Neuronal stem cell (in vitro differentiated cells): ENCODE measurements at regions not wholly inside any gene's neighbourhood (a gene's known extent, or its start where the extent isn't known, plus 50 kb on each side); places are given as distances from the start of the nearest gene placed in this dataset.

Source experiments
- DNase-seq: peaks from one replicate; pipeline ENCODE4 v3.0.0-alpha.2; 2013; ENCODE audit warnings: low spot score
- H2AFZ ChIP-seq: one replicate; pipeline ENCODE4 v1.6.1; 2013; ENCODE audit warnings: mild to moderate bottlenecking, low read length, inconsistent platforms
- H2AK5ac ChIP-seq: 2 replicates; pipeline ENCODE4 v1.6.1; 2013; ENCODE audit warnings: low read depth, mild to moderate bottlenecking, inconsistent platforms, low read length, moderate library complexity, mixed read lengths
- H2BK120ac ChIP-seq: 2 replicates; pipeline ENCODE4 v1.6.1; 2013; ENCODE audit warnings: low read depth, mild to moderate bottlenecking, inconsistent platforms, low read length, moderate library complexity, mixed read lengths
- H2BK12ac ChIP-seq: one replicate; pipeline ENCODE4 v1.6.1; 2013; ENCODE audit warnings: low read length, inconsistent platforms
- H2BK15ac ChIP-seq: 2 replicates; pipeline ENCODE4 v1.6.1; 2013; ENCODE audit warnings: mild to moderate bottlenecking, low read length, inconsistent platforms, mixed read lengths
- H2BK5ac ChIP-seq: one replicate; pipeline ENCODE4 v1.6.1; 2013; ENCODE audit warnings: inconsistent platforms, mild to moderate bottlenecking, low read length, moderate library complexity
- H3K14ac ChIP-seq: one replicate; pipeline ENCODE4 v1.6.1; 2013; ENCODE audit warnings: low read length, inconsistent platforms
- H3K18ac ChIP-seq: 2 replicates; pipeline ENCODE4 v1.6.1; 2013; ENCODE audit warnings: low read length, inconsistent platforms
- H3K23ac ChIP-seq: 2 replicates; pipeline ENCODE4 v1.6.1; 2013; ENCODE audit warnings: low read depth, mild to moderate bottlenecking, mixed read lengths, low read length, inconsistent platforms; ENCODE audit not compliant: poor library complexity
- H3K27ac ChIP-seq: replicated peaks from 3 replicates; pipeline ENCODE4 v1.5.1; 2013; ENCODE audit warnings: low read length, inconsistent platforms
- H3K27me3 ChIP-seq, 3 experiments: 2 replicates each; pipeline ENCODE4 v1.6.1; 2013; ENCODE audit warnings: low read length in 3 of 3, mild to moderate bottlenecking in 2 of 3, inconsistent platforms in 1 of 3, low read depth in 1 of 3, mixed read lengths in 1 of 3, moderate library complexity in 1 of 3; ENCODE audit not compliant: control insufficient read depth in 3 of 3, insufficient read depth in 3 of 3
- H3K36me3 ChIP-seq, 2 donors: replicated peaks in 1 of 2; 2 replicates each; pipeline ENCODE4 v1.6.1; 2013; ENCODE audit warnings: low read length in 2 of 2; ENCODE audit not compliant: control insufficient read depth in 2 of 2, insufficient read depth in 2 of 2
- H3K4ac ChIP-seq: 2 replicates; pipeline ENCODE4 v1.6.1; 2013; ENCODE audit warnings: inconsistent platforms, mild to moderate bottlenecking, low read length, moderate library complexity
- H3K4me1 ChIP-seq, 2 donors: 1 replicate in 1 of 2; 2 replicates in 1 of 2; pipeline ENCODE4 v1.6.1; 2013; ENCODE audit warnings: low read length in 2 of 2, low read depth in 1 of 2; ENCODE audit not compliant: control insufficient read depth in 2 of 2, insufficient read depth in 1 of 2
- H3K4me2 ChIP-seq: one replicate; pipeline ENCODE4 v1.6.1; 2013; ENCODE audit warnings: mild to moderate bottlenecking, low read length, inconsistent platforms; ENCODE audit not compliant: insufficient read depth, poor library complexity, severe bottlenecking
- H3K4me3 ChIP-seq, 2 donors: 2 replicates each; pipeline ENCODE4 v1.5.1; 2013; ENCODE audit warnings: low read length in 2 of 2, mild to moderate bottlenecking in 2 of 2, inconsistent platforms in 1 of 2, moderate library complexity in 1 of 2
- H3K79me1 ChIP-seq: one replicate; pipeline ENCODE4 v1.6.1; 2013; ENCODE audit warnings: low read depth, mild to moderate bottlenecking, inconsistent platforms, low read length, moderate library complexity
- H3K9ac ChIP-seq: one replicate; pipeline ENCODE4 v1.6.1; 2013; ENCODE audit warnings: mild to moderate bottlenecking, low read depth, low read length, inconsistent platforms; ENCODE audit not compliant: poor library complexity
- H3K9me3 ChIP-seq, 2 donors: replicated peaks in 1 of 2; 2 replicates each; pipeline versions ENCODE3 to v1.6.1; 2013; ENCODE audit warnings: low read length in 2 of 2, mild to moderate bottlenecking in 2 of 2, inconsistent platforms in 1 of 2, low read depth in 1 of 2, mixed read lengths in 1 of 2, moderate library complexity in 1 of 2; ENCODE audit not compliant: control insufficient read depth in 2 of 2, insufficient read depth in 1 of 2
- H4K8ac ChIP-seq: one replicate; pipeline ENCODE4 v1.6.1; 2013; ENCODE audit warnings: low read depth, mild to moderate bottlenecking, inconsistent platforms, low read length, moderate library complexity
- H4K91ac ChIP-seq: one replicate; pipeline ENCODE4 v1.6.1; 2013; ENCODE audit warnings: low read length, low read depth, mild to moderate bottlenecking, inconsistent platforms; ENCODE audit not compliant: poor library complexity
- WGBS, 2 donors: extraction: QIAGEN DNeasy Blood & Tissue Kit; methylation state at CpG; one replicate each; pipeline ENCODE4 v1.1.7; 2013; ENCODE audit warnings: missing lambda C conversion rate in 2 of 2, mixed read lengths in 1 of 2; ENCODE audit not compliant: insufficient read length in 2 of 2, insufficient replicate concordance in 1 of 2; ENCODE audit errors: extremely low coverage in 2 of 2; 5-methylcytosine and 5-hydroxymethylcytosine counted together

DNA sequence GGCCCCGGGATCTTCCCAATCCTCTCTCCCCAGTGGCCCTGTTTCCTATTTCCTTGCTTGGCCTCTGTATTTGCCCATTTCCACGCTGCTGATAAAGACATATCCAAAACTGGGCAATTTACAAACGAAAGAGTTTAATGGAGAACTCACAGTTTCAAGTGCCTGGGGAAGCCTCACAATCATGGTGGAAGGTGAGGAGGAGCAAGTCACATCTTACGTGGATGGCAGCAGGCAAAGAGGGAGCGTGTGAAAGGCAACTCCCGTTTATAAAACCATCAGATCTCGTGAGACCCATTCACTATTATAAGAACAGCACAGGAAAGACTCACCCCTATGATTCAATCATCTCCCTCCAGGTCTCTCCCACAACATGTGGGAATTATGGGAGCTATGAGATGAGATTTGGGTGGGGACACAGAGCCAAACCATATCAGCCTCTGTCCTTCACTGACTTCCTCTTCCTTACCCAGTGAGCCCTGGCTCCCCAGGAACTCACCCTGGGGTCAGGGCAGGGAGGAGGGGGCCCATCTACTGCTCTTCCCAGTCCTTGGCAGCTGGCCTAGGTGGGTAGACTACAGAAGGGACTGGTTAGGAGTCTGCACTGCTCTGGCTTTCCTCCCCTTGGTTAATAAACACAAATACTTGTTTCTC lies 105.8 kb upstream of the MYCN start:
- no peak overlapping the region for H2BK5ac ChIP-seq
- H3K4ac ChIP-seq = no peak overlapping the region
- H2AFZ ChIP-seq = no peak overlapping the region
- no peaks in the 10 kb centered on the region for H3K79me1 ChIP-seq
- no peak overlapping the region for H3K4me2 ChIP-seq
- H3K27me3 ChIP-seq = no peaks in the 10 kb centered on the region
- peaks cover 0 to 1% of the 10 kb centered on the region in 2 donors for H3K4me1 ChIP-seq
- H4K8ac ChIP-seq = no peak overlapping the region
- H3K14ac ChIP-seq = no peak overlapping the region
- H2BK12ac ChIP-seq = no peak overlapping the region
- H2BK15ac ChIP-seq = no peak overlapping the region
- H3K18ac ChIP-seq = no peak overlapping the region
- H3K4me3 ChIP-seq = no peak overlapping the region
- H2AK5ac ChIP-seq = no peak overlapping the region
- no peak overlapping the region for H2BK120ac ChIP-seq
- H3K27ac ChIP-seq = no peak overlapping the region
- no peaks in the 10 kb centered on the region for H3K36me3 ChIP-seq
- no peak overlapping the region for H4K91ac ChIP-seq
- H3K23ac ChIP-seq = no peak overlapping the region
- no peak for DNase-seq
- no CpG with 5 or more reads among the region's 7 CpGs for WGBS, 2 donors
- peaks cover 0 to 1% of the 10 kb centered on the region in 2 donors for H3K9me3 ChIP-seq
- H3K9ac ChIP-seq = no peak overlapping the region

DNA sequence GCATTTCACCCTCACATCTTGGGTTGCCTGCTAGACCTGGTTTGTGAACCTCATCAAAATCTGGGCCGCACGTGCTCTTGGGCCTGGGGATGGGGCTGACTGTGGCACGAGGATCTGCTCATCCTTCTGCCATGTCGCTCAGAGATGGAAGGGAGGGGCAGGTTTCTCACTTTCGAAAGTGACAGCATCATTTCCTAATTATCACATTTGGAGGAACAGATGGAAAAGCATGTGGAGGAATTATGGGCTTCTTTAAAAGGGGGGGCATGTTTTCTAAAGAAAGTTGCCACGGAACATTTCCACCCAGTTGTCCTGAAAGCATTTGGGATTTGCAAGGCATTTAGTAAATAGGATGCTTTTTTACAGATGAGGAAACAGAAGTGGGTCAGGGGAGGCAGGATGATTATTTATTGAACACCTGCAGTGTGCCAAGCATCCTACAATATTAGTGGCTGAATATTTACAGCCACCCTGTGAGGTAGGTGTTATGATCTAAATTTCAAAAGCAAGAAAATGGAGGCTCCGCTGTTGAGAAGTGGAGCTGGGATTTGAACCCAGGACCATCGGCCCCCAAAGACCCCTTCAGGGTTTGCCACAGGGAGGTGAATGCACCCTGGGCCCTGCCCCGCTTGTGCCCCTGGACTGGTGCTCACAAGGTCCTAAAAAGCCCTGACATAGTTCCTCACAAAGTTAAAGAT lies 104.2 kb upstream of the MYCN start:
- no peak overlapping the region for H4K8ac ChIP-seq
- WGBS, 2 donors = no CpG with 5 or more reads among the region's 9 CpGs
- no peak overlapping the region for H3K14ac ChIP-seq
- H4K91ac ChIP-seq = no peak overlapping the region
- no peak overlapping the region for H2BK120ac ChIP-seq
- H3K18ac ChIP-seq = no peak overlapping the region
- H2AFZ ChIP-seq = no peak overlapping the region
- H3K27ac ChIP-seq = no peak overlapping the region
- no peaks in the 10 kb centered on the region for H3K36me3 ChIP-seq
- no peak for DNase-seq
- H3K4me1 ChIP-seq = peaks cover 0 to 1% of the 10 kb centered on the region in 2 donors
- H2BK15ac ChIP-seq = no peak overlapping the region
- H3K9ac ChIP-seq = no peak overlapping the region
- no peak overlapping the region for H2BK12ac ChIP-seq
- H2BK5ac ChIP-seq = no peak overlapping the region
- H3K4me3 ChIP-seq = peak overlapping the region in 1 of 2 donors; percentile 45
- H2AK5ac ChIP-seq = no peak overlapping the region
- no peaks in the 10 kb centered on the region for H3K79me1 ChIP-seq
- H3K4me2 ChIP-seq = no peak overlapping the region
- no peak overlapping the region for H3K4ac ChIP-seq
- H3K23ac ChIP-seq = no peak overlapping the region
- H3K9me3 ChIP-seq = peaks cover 0 to 1% of the 10 kb centered on the region in 2 donors
- H3K27me3 ChIP-seq = no peaks in the 10 kb centered on the region

DNA sequence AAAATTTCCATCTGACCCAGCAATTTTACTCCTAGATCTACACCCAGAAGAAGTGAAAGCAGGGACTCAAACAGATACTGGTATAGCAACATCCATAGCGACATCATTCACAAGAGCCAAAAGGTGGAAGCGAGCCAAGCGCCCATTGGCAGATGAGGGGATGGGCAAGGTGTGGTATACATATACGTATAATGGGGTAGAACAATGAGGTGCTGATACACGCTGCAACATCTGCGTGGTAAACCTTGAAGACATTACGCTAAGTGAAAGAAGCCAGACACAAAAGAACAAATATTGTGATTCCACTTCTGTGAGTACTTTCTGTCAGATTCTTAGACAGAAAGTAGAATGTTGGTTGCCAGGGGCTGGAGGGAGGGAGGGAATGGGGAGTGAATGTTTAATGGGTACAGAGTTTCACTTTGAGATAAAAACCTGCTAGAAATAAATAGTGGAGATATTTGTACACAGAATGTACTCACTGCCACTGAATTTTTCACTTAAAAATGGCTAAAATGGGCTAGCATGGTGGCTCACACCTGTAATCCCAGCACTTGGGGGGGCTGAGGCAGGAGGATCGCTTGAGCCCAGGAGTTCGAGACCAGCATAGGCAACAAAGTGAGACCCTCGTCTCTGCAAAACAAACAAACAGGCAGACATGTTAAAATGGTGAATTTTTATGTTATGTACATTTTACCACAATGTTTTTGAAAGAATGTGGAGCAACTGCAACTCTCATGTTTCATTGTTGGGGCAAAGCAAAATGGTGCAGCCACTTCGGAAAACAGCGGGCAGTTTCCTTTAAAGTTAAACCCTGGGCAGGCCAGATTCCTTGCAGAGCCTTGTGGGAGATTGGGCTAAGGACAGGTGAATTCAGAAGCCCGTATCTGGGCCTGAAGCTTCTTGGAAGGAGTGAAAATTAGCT lies 103.4 kb upstream of the MYCN start:
- no peak overlapping the region for H2BK120ac ChIP-seq
- no peak overlapping the region for H4K8ac ChIP-seq
- no peaks in the 10 kb centered on the region for H3K79me1 ChIP-seq
- peak overlapping the region; percentile 37 for H2AK5ac ChIP-seq
- no peak overlapping the region for H3K23ac ChIP-seq
- H3K9ac ChIP-seq = no peak overlapping the region
- no peak overlapping the region for H2BK15ac ChIP-seq
- H2BK12ac ChIP-seq = no peak overlapping the region
- H3K14ac ChIP-seq = no peak overlapping the region
- no peak overlapping the region for H2BK5ac ChIP-seq
- H3K4me2 ChIP-seq = no peak overlapping the region
- peaks cover 0 to under 1% of the 10 kb centered on the region in 2 donors for H3K4me1 ChIP-seq
- DNase-seq = no peak
- H3K27me3 ChIP-seq = peaks cover 0 to 5% (median 0%) of the 10 kb centered on the region in 3 experiments
- no peak overlapping the region for H3K4ac ChIP-seq
- no peak overlapping the region for H2AFZ ChIP-seq
- no peaks in the 10 kb centered on the region for H3K36me3 ChIP-seq
- H3K4me3 ChIP-seq = no peak overlapping the region
- no CpG with 5 or more reads among the region's 13 CpGs for WGBS, 2 donors
- no peak overlapping the region for H3K18ac ChIP-seq
- H3K9me3 ChIP-seq = peaks cover 0 to 4% of the 10 kb centered on the region in 2 donors
- H3K27ac ChIP-seq = no peak overlapping the region
- no peak overlapping the region for H4K91ac ChIP-seq
